ENCODE measurements at regions not wholly inside any gene's neighbourhood (a gene's known extent, or its start where the extent isn't known, plus 50 kb on each side); places are given as distances from the start of the nearest gene placed in this dataset.
"Not testable (repeated sequence)": the region's sequence is repeated elsewhere in the genome, so short reads cannot be mapped to it uniquely, and the experiment has no call there.

DNA sequence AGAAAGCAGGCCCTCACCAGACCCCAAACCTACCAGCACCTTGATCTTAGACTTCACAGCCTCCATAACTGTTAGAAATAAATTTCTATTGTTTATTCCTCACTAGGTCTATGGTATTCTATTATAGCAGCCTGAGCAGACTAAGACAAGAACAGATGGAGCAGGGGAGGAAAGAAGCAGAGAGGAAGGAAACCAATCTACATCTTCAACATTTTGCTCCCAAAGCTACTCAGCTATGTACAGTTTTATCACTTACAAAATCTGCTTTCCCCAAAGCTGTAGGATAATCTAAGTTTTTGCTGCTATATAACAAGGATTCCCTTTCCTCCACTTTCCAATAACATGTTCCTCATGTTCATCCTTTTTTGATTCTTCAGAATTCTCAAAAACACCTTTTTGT is 274.4 kb upstream of the CHAC2 start:
- Histone ChIP-seq H3K27me3 (replicated peaks in 2 of 5; ENCODE audit: control insufficient read depth in 4 of 5, insufficient read depth in 5 of 5, low read length in 4 of 5) (peaks cover 0 to 3% (median 0%) of the 10 kb centered on the region in 5 experiments), H3K4me1 (ENCODE audit: control extremely low read depth in 1 of 4, control insufficient read depth in 4 of 4, insufficient read depth in 4 of 4, low read length in 3 of 4) (no peaks in the 10 kb centered on the region), H3K4me3 (ENCODE audit: control insufficient read depth in 1 of 7, extremely low read depth in 1 of 7, insufficient read depth in 4 of 7, low read depth in 2 of 7, low read length in 6 of 7) (no peak overlapping the region), H3K9me3 (ENCODE audit: control extremely low read depth in 1 of 5, control insufficient read depth in 4 of 5, insufficient read depth in 2 of 5, low read depth in 1 of 5, low read length in 4 of 5) (no peaks in the 10 kb centered on the region), H3K36me3 (ENCODE audit: control insufficient read depth in 4 of 4, insufficient read depth in 4 of 4, low read length in 3 of 4) (no peaks in the 10 kb centered on the region), H3K27ac (ENCODE audit: insufficient read depth in 1 of 2, low read depth in 1 of 2, low read length in 2 of 2, poor library complexity in 1 of 2, severe bottlenecking in 2 of 2) (no peak overlapping the region)
- DNase-seq = no peak
- ChIA-PET POLR2A (no interaction called here), CTCF (no interaction called here)

- 88% methylated on average over 5 of the region's 5 CpGs for WGBS (ENCODE audit: insufficient coverage)
- no peaks in the 10 kb centered on the region for H3K27me3 ChIP-seq (replicated peaks in 2 of 5; ENCODE audit: control insufficient read depth in 4 of 5, insufficient read depth in 5 of 5, low read length in 4 of 5)
- H3K27ac ChIP-seq (ENCODE audit: insufficient read depth in 1 of 2, low read depth in 1 of 2, low read length in 2 of 2, poor library complexity in 1 of 2, severe bottlenecking in 2 of 2) = no peak overlapping the region
- H3K4me3 ChIP-seq (ENCODE audit: control insufficient read depth in 1 of 7, extremely low read depth in 1 of 7, insufficient read depth in 4 of 7, low read depth in 2 of 7, low read length in 6 of 7) = no peak overlapping the region
- ChIA-PET CTCF (no interaction called here), POLR2A (no interaction called here)
- no peak for DNase-seq
- H3K9me3 ChIP-seq (ENCODE audit: control extremely low read depth in 1 of 5, control insufficient read depth in 4 of 5, insufficient read depth in 2 of 5, low read depth in 1 of 5, low read length in 4 of 5) = no peaks in the 10 kb centered on the region
- H3K4me1 ChIP-seq (ENCODE audit: control extremely low read depth in 1 of 4, control insufficient read depth in 4 of 4, insufficient read depth in 4 of 4, low read length in 3 of 4) = no peaks in the 10 kb centered on the region
- H3K36me3 ChIP-seq (ENCODE audit: control insufficient read depth in 4 of 4, insufficient read depth in 4 of 4, low read length in 3 of 4) = no peaks in the 10 kb centered on the region
These were observed 276.9 kb upstream of the CHAC2 start for GRCh38 chr2:53490659-53491058.

- H3K27me3 ChIP-seq (replicated peaks in 2 of 5; ENCODE audit: control insufficient read depth in 4 of 5, insufficient read depth in 5 of 5, low read length in 4 of 5); POLR2A ChIA-PET; H3K27ac ChIP-seq (ENCODE audit: insufficient read depth in 1 of 2, low read depth in 1 of 2, low read length in 2 of 2, poor library complexity in 1 of 2, severe bottlenecking in 2 of 2); H3K4me3 ChIP-seq (ENCODE audit: control insufficient read depth in 1 of 7, extremely low read depth in 1 of 7, insufficient read depth in 4 of 7, low read depth in 2 of 7, low read length in 6 of 7); H3K36me3 ChIP-seq (ENCODE audit: control insufficient read depth in 4 of 4, insufficient read depth in 4 of 4, low read length in 3 of 4); DNase-seq; H3K9me3 ChIP-seq (ENCODE audit: control extremely low read depth in 1 of 5, control insufficient read depth in 4 of 5, insufficient read depth in 2 of 5, low read depth in 1 of 5, low read length in 4 of 5); H3K4me1 ChIP-seq (ENCODE audit: control extremely low read depth in 1 of 4, control insufficient read depth in 4 of 4, insufficient read depth in 4 of 4, low read length in 3 of 4): not testable (repeated sequence)
- CTCF ChIA-PET = interaction anchor here (0.5 kb wide), 1 partner anchor 143 kb away, joined by 3 read pairs; no protein-coding TSS in a partner anchor
- 97% methylated on average over 11 of the region's 15 CpGs for WGBS (ENCODE audit: insufficient coverage)
These were observed 281.3 kb upstream of the CHAC2 start for GRCh38 chr2:53486185-53486899.

- Histone ChIP-seq H3K9me3 (ENCODE audit: control extremely low read depth in 1 of 5, control insufficient read depth in 4 of 5, insufficient read depth in 2 of 5, low read depth in 1 of 5, low read length in 4 of 5) (no peaks in the 10 kb centered on the region), H3K4me3 (ENCODE audit: control insufficient read depth in 1 of 7, extremely low read depth in 1 of 7, insufficient read depth in 4 of 7, low read depth in 2 of 7, low read length in 6 of 7) (no peak overlapping the region), H3K27ac (ENCODE audit: insufficient read depth in 1 of 2, low read depth in 1 of 2, low read length in 2 of 2, poor library complexity in 1 of 2, severe bottlenecking in 2 of 2) (no peak overlapping the region), H3K36me3 (ENCODE audit: control insufficient read depth in 4 of 4, insufficient read depth in 4 of 4, low read length in 3 of 4) (no peaks in the 10 kb centered on the region), H3K27me3 (replicated peaks in 2 of 5; ENCODE audit: control insufficient read depth in 4 of 5, insufficient read depth in 5 of 5, low read length in 4 of 5) (no peaks in the 10 kb centered on the region), H3K4me1 (ENCODE audit: control extremely low read depth in 1 of 4, control insufficient read depth in 4 of 4, insufficient read depth in 4 of 4, low read length in 3 of 4) (no peaks in the 10 kb centered on the region)
- CTCF ChIA-PET = no interaction called here
- WGBS (ENCODE audit: insufficient coverage) = 93% methylated on average over 3 of the region's 3 CpGs
- DNase-seq = no peak
- POLR2A ChIA-PET = no interaction called here
These were observed 282.4 kb upstream of the CHAC2 start for GRCh38 chr2:53485021-53485728.

- 96% methylated on average over 3 of the region's 4 CpGs for WGBS (ENCODE audit: insufficient coverage)
- no peaks in the 10 kb centered on the region for H3K4me1 ChIP-seq (ENCODE audit: control extremely low read depth in 1 of 4, control insufficient read depth in 4 of 4, insufficient read depth in 4 of 4, low read length in 3 of 4)
- H3K9me3 ChIP-seq (ENCODE audit: control extremely low read depth in 1 of 5, control insufficient read depth in 4 of 5, insufficient read depth in 2 of 5, low read depth in 1 of 5, low read length in 4 of 5) = no peaks in the 10 kb centered on the region
- POLR2A ChIA-PET = interaction anchor here (0.6 kb wide), 1 partner anchor 14 kb away, joined by 3 read pairs; no protein-coding TSS in a partner anchor
- no peak for DNase-seq
- CTCF ChIA-PET = no interaction called here
- no peaks in the 10 kb centered on the region for H3K36me3 ChIP-seq (ENCODE audit: control insufficient read depth in 4 of 4, insufficient read depth in 4 of 4, low read length in 3 of 4)
- no peak overlapping the region for H3K27ac ChIP-seq (ENCODE audit: insufficient read depth in 1 of 2, low read depth in 1 of 2, low read length in 2 of 2, poor library complexity in 1 of 2, severe bottlenecking in 2 of 2)
- peaks cover 0 to 2% (median 0%) of the 10 kb centered on the region in 5 experiments for H3K27me3 ChIP-seq (replicated peaks in 2 of 5; ENCODE audit: control insufficient read depth in 4 of 5, insufficient read depth in 5 of 5, low read length in 4 of 5)
- H3K4me3 ChIP-seq (ENCODE audit: control insufficient read depth in 1 of 7, extremely low read depth in 1 of 7, insufficient read depth in 4 of 7, low read depth in 2 of 7, low read length in 6 of 7) = no peak overlapping the region
These were observed 283.1 kb upstream of the CHAC2 start for GRCh38 chr2:53484531-53484930.

DNA sequence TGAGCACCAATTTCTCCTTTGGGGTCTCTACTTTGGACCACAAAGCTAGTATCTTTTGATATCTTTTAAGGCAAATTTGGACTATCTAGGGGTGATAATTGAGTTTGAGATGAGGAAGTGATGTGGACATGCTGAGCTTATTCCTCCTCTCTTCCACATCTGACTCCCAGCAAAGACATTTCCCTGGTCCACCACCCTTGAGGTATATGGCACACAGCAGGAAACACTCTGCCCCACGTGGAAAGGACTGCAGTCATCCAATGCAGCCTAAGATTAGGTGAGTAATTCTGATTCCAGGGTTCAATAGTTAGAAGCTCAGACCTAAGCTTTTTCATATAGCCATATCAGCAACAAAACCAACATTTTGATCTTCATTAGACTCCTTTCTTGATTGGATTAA is 290.1 kb upstream of the CHAC2 start:
- no peak overlapping the region for H3K27ac ChIP-seq (ENCODE audit: insufficient read depth in 1 of 2, low read depth in 1 of 2, low read length in 2 of 2, poor library complexity in 1 of 2, severe bottlenecking in 2 of 2)
- H3K4me1 ChIP-seq (ENCODE audit: control extremely low read depth in 1 of 4, control insufficient read depth in 4 of 4, insufficient read depth in 4 of 4, low read length in 3 of 4) = no peaks in the 10 kb centered on the region
- DNase-seq = no peak
- H3K36me3 ChIP-seq (ENCODE audit: control insufficient read depth in 4 of 4, insufficient read depth in 4 of 4, low read length in 3 of 4) = no peaks in the 10 kb centered on the region
- ChIA-PET POLR2A (no interaction called here), CTCF (no interaction called here)
- H3K4me3 ChIP-seq (ENCODE audit: control insufficient read depth in 1 of 7, extremely low read depth in 1 of 7, insufficient read depth in 4 of 7, low read depth in 2 of 7, low read length in 6 of 7) = no peak overlapping the region
- peaks cover 0 to 2% (median 0%) of the 10 kb centered on the region in 5 experiments for H3K27me3 ChIP-seq (replicated peaks in 2 of 5; ENCODE audit: control insufficient read depth in 4 of 5, insufficient read depth in 5 of 5, low read length in 4 of 5)
- no CpG with 5 or more reads among the region's 1 CpG for WGBS (ENCODE audit: insufficient coverage)
- H3K9me3 ChIP-seq (ENCODE audit: control extremely low read depth in 1 of 5, control insufficient read depth in 4 of 5, insufficient read depth in 2 of 5, low read depth in 1 of 5, low read length in 4 of 5) = no peaks in the 10 kb centered on the region

DNA sequence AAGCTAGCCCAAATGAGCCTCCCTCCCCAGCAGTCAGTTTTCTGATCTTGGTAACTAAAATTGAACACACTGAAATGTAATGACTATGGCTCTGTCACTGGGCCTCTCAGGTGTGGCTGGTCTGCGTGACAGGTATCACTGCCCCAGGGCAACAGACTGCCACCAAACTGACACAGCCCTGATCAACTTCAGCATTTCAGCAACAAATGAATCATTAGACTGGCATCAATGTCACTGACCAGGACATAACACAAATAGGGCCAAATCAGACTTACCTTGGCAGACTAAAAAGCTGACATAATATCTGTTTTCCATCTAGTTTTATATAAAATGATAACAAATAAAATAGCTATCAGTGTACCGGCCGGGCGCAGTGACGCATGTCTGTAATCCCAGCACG is 290.8 kb upstream of the CHAC2 start:
- Histone ChIP-seq H3K27ac (ENCODE audit: insufficient read depth in 1 of 2, low read depth in 1 of 2, low read length in 2 of 2, poor library complexity in 1 of 2, severe bottlenecking in 2 of 2) (no peak overlapping the region), H3K9me3 (ENCODE audit: control extremely low read depth in 1 of 5, control insufficient read depth in 4 of 5, insufficient read depth in 2 of 5, low read depth in 1 of 5, low read length in 4 of 5) (no peaks in the 10 kb centered on the region), H3K27me3 (replicated peaks in 2 of 5; ENCODE audit: control insufficient read depth in 4 of 5, insufficient read depth in 5 of 5, low read length in 4 of 5) (peaks cover 0 to 2% (median 0%) of the 10 kb centered on the region in 5 experiments), H3K36me3 (ENCODE audit: control insufficient read depth in 4 of 4, insufficient read depth in 4 of 4, low read length in 3 of 4) (no peaks in the 10 kb centered on the region), H3K4me1 (ENCODE audit: control extremely low read depth in 1 of 4, control insufficient read depth in 4 of 4, insufficient read depth in 4 of 4, low read length in 3 of 4) (no peaks in the 10 kb centered on the region), H3K4me3 (ENCODE audit: control insufficient read depth in 1 of 7, extremely low read depth in 1 of 7, insufficient read depth in 4 of 7, low read depth in 2 of 7, low read length in 6 of 7) (no peak overlapping the region)
- DNase-seq = no peak
- POLR2A ChIA-PET = no interaction called here
- WGBS (ENCODE audit: insufficient coverage) = no CpG with 5 or more reads among the region's 6 CpGs
- CTCF ChIA-PET = no interaction called here

Measured in common myeloid progenitor, CD34-positive (primary cell).